G401 (cell line): ENCODE measurements at regions not wholly inside any gene's neighbourhood (a gene's known extent, or its start where the extent isn't known, plus 50 kb on each side); places are given as distances from the start of the nearest gene placed in this dataset.

ENCODE experiments used
- DNase-seq: peaks from one replicate; pipeline ENCODE4 v3.0.0-alpha.2; 2015; ENCODE audit warnings: low spot score
- in situ Hi-C: cut with HindIII; loops from 2 replicates; pipeline ENCODE4 v1.10.0; 2016; ENCODE audit warnings: low sequenced_read_pairs, mixed read lengths

GRCh38 chr10:83222832-83223742, 916.2 kb upstream of the GHITM start:
- no peak for DNase-seq

GRCh38 chr10:83225781-83226180, 913.5 kb upstream of the GHITM start:
- DNase-seq: no peak
- in situ Hi-C loops: no loop called here

More at GRCh38 chr10:83222832-83223742, 916.2 kb upstream of the GHITM start:
- in situ Hi-C loops: no loop called here

GRCh38 chr10:83229991-83230390, 909.3 kb upstream of the GHITM start:
- DNase-seq: no peak
- in situ Hi-C loops: no loop called here

- no peak for DNase-seq
- in situ Hi-C loops: no loop called here
These were observed 905.6 kb upstream of the GHITM start for GRCh38 chr10:83233691-83234090.

- DNase-seq: no peak
- in situ Hi-C loops: no loop called here
These were observed 891.1 kb upstream of the GHITM start for GRCh38 chr10:83248106-83248631.

GRCh38 chr10:83250396-83250795, 888.9 kb upstream of the GHITM start:
- in situ Hi-C loops: no loop called here
- DNase-seq: no peak

- in situ Hi-C loops: no loop called here
- DNase-seq: no peak
These were observed 887.1 kb upstream of the GHITM start for GRCh38 chr10:83252169-83252568.

GRCh38 chr10:83252596-83252995, 886.7 kb upstream of the GHITM start:
- in situ Hi-C loops: no loop called here
- no peak for DNase-seq

- in situ Hi-C loops: no loop called here
- DNase-seq: no peak
These were observed 886.2 kb upstream of the GHITM start for GRCh38 chr10:83253011-83253671.

GRCh38 chr10:83254698-83255097, 884.6 kb upstream of the GHITM start:
- DNase-seq: no peak
- in situ Hi-C loops: no loop called here

GRCh38 chr10:83262434-83262833, 876.9 kb upstream of the GHITM start:
- no peak for DNase-seq
- in situ Hi-C loops: no loop called here

- in situ Hi-C loops: no loop called here
- DNase-seq: no peak
These were observed 866.5 kb upstream of the GHITM start for GRCh38 chr10:83272666-83273434.

- in situ Hi-C loops: no loop called here
- DNase-seq: no peak
These were observed 865.2 kb upstream of the GHITM start for GRCh38 chr10:83274088-83274487.

GRCh38 chr10:83276971-83277370, 862.3 kb upstream of the GHITM start:
- DNase-seq: no peak
- in situ Hi-C loops: no loop called here

GRCh38 chr10:83283151-83283550, 856.2 kb upstream of the GHITM start:
- no peak for DNase-seq
- in situ Hi-C loops: no loop called here

GRCh38 chr10:83287374-83287773, 851.9 kb upstream of the GHITM start:
- no peak for DNase-seq
- in situ Hi-C loops: no loop called here

- in situ Hi-C loops: no loop called here
- DNase-seq: no peak
These were observed 849.9 kb upstream of the GHITM start for GRCh38 chr10:83289373-83289772.

- no peak for DNase-seq
- in situ Hi-C loops: no loop called here
These were observed 849.4 kb upstream of the GHITM start for GRCh38 chr10:83289948-83290347.

GRCh38 chr10:83301732-83302131, 837.6 kb upstream of the GHITM start:
- in situ Hi-C loops: no loop called here
- no peak for DNase-seq

- in situ Hi-C loops: no loop called here
- no peak for DNase-seq
These were observed 836.7 kb upstream of the GHITM start for GRCh38 chr10:83302623-83303022.
